Uterus (tissue), 2 donors: ENCODE measurements at regions not wholly inside any gene's neighbourhood (a gene's known extent, or its start where the extent isn't known, plus 50 kb on each side); places are given as distances from the start of the nearest gene placed in this dataset.

Source experiments
- POLR2A ChIP-seq, 2 donors: fragments of 450-650 bp; IDR thresholded peaks; one replicate each; pipeline ENCODE4 v1.6.1; 2016; ENCODE audit warnings: antibody characterized with exemption in 2 of 2, mild to moderate bottlenecking in 1 of 2, moderate library complexity in 1 of 2
- TF ChIP-seq, protein P1 (sequence below), 4 experiments: fragments of 200-600 bp in 2 of 4; fragments of 450-650 bp in 2 of 4; sonication (generic) in 2 of 4; IDR thresholded peaks; one replicate each; pipeline ENCODE4 v1.5.1; 2016 to 2019; ENCODE audit warnings: antibody characterized with exemption in 4 of 4, mild to moderate bottlenecking in 2 of 4, moderate library complexity in 1 of 4

DNA sequence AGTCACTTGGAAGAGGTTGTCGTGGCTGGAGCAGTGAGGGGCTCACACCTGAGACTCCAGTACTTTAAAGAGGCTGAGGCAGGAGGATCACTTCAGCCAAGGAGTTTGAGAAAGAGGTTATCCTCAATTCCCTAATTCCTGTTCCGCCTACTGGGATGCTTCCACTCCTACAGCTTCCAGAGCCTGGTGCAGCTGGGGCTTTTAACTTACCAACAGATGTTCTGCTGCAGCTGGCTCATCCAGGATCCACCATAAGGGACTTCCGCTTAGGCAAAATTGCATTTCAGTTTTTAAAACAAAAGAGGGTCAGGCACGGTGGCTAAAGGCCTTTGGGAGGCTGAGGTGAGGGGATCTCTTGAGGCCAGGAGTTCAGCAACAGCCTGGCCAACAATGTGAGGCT lies 59.1 kb upstream of the CDYL start:
- TF ChIP-seq, protein P1, sequence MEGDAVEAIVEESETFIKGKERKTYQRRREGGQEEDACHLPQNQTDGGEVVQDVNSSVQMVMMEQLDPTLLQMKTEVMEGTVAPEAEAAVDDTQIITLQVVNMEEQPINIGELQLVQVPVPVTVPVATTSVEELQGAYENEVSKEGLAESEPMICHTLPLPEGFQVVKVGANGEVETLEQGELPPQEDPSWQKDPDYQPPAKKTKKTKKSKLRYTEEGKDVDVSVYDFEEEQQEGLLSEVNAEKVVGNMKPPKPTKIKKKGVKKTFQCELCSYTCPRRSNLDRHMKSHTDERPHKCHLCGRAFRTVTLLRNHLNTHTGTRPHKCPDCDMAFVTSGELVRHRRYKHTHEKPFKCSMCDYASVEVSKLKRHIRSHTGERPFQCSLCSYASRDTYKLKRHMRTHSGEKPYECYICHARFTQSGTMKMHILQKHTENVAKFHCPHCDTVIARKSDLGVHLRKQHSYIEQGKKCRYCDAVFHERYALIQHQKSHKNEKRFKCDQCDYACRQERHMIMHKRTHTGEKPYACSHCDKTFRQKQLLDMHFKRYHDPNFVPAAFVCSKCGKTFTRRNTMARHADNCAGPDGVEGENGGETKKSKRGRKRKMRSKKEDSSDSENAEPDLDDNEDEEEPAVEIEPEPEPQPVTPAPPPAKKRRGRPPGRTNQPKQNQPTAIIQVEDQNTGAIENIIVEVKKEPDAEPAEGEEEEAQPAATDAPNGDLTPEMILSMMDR (IDR thresholded peaks at IDR 0.05) = no peak
- no peak for TF ChIP-seq POLR2A (IDR thresholded peaks at IDR 0.05)
